Head of caudate nucleus (tissue), 42 donors: ENCODE measurements at regions not wholly inside any gene's neighbourhood (a gene's known extent, or its start where the extent isn't known, plus 50 kb on each side); places are given as distances from the start of the nearest gene placed in this dataset.
A peak's percentile ranks its signal among the peaks of the same experiment; 100 is the strongest.

Experiments
- DNase-seq, 42 donors: peaks; one replicate each; pipeline versions ENCODE4 v3.0.0 to v3.0.0-alpha.2; 2020 to 2021; ENCODE audit warnings: mixed read lengths in 7 of 42
- intact Hi-C: fragments of 100-400 bp; cut with DNase I; formaldehyde crosslinking; loops from one replicate; pipeline ENCODE4 v1.15.0; 2022

DNA sequence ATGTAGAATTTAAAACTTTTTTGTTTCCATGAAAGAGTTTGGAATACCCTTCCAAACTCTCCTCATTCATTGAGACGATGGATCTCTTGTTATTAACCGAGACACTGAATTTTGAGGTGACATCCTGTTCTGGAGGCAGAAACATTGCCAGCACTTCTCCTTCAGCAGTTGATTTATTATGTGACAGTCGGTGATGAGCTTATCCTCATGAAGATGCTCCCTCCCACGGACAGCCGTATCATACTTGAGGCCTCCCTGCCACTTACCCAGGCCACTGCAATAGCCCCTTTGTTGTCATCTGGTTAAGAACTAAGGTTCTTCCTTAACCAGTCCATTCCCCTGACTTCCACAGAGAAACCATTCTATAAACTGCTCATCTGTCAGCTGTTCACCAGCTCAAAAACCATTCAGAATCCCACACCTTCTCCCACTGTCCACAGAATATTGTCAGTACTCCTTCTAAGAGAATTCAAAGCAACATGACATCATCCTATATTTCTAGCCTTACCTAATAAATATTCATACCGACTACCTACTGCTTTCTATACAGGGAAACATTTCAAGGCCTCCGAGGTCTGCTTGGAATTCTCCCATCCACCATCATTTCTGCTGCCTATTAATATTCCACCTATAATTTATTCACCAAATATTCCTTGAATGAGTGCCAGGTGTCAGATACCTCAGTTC is 139.0 kb upstream of the TRIB2 start:
- DNase-seq: peak in 1 of 42 donors; percentile 4
- intact Hi-C loops: no loop called here

DNA sequence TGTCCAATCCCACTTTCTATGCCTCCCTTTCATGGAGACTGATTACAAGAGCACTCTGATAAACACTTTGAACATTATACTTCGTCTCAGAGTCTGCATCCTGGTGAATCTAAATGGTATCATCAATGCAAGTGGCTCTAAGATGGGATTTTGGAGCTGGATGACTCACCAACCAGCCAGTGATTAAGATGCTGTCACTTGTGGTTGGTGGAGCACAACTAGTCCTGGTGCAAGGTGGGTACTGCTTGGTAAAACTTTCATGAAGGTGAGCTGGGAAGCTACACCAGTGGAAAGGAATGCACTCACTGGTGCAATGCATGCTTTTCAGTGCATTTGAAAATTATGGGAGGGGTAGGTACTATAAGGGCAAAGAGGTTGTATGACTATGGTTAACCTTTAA is 137.7 kb upstream of the TRIB2 start:
- intact Hi-C loops: no loop called here

DNA sequence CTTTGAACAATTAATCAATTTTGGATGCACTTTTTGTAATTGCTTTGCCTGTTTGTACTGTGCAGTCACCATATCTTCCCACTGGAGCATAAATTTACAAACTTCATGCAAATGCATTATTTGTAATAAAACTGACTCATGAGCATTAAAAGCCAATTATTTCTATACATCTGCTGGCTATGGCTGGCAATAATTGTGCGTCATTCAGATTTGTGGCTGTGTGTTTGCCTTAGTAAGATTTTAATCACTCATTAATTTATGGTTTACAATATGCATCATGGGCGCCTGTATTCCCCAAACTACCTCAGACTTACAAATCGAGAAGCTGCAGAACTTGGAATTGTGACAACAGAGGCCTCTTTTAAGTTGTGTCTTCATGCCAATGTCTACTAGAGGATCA is 132.4 kb upstream of the TRIB2 start:
- intact Hi-C loops: no loop called here
- no peak for DNase-seq

More for the DNA sequence above, 137.7 kb upstream of the TRIB2 start:
- DNase-seq: no peak

DNA sequence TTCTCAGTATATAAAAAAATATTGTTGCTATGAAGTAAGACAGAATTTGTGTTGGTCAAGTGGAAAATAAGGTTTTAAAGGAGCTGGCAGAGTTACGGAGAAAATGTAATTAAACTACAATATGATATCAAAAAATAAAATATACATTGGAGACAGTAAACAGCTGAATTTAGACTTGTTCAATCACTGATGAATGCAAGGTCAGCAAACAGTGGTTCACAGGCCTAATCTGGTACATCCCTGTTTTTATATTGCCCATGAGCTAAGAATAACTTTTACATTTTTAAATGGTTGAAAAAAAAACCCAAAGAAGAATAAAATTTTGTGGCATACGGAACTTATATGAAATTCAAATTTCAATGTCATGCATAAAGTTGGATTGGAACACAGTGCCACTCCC is 131.0 kb upstream of the TRIB2 start:
- intact Hi-C loops: no loop called here
- no peak for DNase-seq

DNA sequence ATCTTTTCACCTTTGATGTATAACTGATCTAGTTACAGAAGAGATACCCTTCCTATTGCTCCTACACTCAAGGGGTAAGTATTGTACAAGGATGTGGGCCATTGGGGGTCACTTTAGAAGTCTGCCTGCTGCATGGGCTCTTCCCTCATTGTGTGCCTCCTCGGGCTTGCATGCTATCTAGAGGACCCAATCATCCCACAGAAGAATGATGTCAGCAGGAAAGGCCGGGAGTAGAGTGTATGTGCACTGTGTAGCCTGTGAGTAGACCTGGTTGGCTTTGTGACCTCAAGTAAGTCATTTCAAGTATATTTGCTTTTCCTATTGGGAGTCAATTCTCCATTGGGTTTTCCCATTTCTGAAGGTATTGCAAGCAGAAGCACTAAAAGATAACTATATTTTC is 129.5 kb upstream of the TRIB2 start:
- intact Hi-C loops: no loop called here
- no peak for DNase-seq

DNA sequence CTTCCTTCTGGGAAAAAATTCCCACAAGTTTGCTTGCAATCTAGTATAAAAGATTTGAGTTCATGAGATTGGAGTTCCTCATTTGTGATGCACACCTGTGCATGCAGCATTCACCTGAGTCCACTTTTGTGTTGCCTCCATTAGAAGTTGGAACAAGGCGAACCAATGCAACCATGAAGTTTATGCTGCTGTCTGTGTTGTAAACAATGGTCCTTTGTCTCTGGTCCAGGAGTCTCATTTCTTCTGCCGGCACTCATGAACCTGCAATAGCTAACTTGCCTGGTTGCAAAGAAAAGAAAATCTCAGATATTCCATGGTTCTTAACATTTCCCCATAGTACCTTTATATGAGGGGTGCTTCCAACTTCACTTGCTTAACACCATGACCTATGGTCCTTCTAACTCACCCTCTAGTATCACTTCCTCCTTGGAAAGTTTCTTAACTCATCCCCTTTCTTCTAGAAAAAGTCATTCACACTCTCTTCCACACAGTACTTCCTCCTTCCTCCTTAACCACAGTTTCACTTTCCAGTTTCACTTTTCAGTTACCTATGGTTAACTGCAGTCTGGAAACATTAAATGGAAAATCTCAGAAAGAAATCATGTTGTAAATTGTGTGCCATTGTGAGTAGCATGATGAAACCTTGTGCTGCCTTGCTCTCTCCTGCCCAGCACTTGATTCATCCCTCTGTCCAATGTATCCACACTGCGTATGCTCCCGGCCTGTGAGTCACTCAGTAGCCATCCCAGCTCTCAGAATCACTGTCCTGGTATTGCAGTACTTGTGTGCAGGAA is 128.8 kb upstream of the TRIB2 start:
- no peak for DNase-seq

DNA sequence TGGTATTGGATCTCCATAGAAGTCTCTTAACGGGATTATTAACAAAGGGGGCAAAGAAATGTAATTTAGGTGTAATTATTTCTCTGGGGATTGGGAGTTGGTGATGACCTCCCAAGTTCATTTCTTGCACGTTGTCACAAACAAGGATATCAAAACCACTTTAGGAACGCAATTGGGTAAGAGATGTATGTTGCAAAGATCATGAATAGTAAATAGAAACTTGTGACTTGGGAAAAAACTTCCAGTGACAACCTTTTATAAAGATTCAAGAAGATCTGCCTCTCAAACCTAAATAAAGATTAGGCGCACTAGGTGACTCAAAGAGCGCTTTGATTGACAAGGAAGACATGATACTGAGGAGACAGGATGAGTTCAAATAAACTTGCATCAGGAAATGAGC is 127.8 kb upstream of the TRIB2 start:
- DNase-seq: no peak
- intact Hi-C loops: no loop called here

More for the DNA sequence above, 128.8 kb upstream of the TRIB2 start:
- intact Hi-C loops: no loop called here

DNA sequence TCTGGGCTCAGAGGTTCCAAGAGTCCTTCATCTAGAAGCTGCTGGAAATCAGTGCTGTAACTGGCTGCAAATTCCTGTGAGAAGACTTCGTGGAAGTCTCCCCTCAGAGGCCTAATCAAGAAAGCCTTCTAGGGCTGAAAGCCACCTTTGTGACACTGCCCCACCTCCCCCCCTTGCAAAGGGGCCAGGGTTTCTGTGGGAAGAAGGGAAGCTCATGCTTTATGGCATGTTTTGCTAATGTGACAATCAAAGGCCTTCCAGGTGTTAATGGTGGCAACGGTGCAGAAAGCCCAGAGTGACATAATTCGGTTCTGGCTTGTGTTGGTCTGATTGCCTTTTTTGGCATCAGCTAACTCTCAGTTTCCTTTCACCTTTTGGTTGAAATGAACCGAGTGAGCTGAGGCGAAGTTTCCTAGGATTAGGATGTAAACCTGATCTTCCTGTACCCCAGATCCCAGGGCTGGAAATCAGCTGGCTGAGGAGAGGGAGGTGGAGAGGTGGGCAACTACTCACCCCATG is 126.9 kb upstream of the TRIB2 start:
- intact Hi-C loops: no loop called here
- no peak for DNase-seq

DNA sequence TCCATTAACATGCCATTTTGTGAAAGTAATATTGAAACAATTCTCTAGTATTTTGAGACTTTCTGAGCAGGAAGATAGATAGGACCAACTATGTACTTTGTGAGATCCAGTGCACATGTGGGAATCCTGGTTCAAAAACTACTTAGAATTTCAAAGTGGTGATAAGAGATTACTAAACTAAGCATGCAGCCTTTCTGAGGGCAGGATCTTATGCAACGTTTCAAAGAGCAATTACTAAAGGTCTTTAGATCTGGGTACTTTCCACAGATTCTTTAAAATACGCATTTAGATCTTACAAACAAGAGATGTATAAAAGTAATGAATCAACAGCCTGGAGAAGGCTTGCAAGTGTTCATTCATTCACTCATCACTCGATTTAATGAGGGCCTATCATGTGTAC is 124.4 kb upstream of the TRIB2 start:
- no peak for DNase-seq
- intact Hi-C loops: no loop called here

DNA sequence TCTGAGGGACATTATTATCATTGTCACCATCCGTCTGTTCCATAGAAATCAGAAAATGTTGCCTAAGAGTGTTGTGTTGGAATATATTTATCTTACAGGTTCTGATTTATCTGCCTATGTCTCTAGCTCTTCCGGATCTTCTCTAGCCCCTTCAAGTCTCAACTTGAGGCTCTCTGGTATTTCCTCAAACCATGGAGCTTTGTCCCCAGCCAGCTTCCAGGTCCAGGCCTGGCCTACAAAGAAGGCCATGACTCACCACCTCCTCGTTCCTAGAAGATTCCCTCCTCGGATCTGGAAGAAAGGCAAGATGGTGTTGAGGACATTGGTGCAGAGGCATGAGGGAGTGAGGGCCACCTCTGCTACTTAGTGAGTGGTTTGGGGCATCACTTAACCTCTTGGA is 122.1 kb upstream of the TRIB2 start:
- no peak for DNase-seq
- intact Hi-C loops: no loop called here

DNA sequence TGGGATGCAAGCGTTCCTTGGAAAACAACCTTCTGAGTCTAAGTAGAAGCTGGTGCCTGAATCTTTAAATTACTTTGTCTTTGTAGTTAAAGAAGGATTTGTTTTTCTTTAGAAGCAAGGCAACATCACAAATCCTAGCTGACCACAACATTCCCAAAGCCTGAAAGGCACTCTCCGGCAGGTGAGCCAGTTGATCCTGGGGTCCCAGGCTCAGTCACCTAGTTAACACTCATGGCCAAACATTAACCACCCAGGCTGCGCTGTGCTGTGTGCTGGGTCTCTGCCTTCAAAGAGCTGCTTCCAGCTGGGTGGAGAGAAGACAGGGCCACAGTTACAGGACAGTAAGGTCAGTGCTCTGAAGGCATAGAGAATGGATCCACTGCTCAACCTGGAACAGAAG is 120.0 kb upstream of the TRIB2 start:
- intact Hi-C loops: no loop called here
- DNase-seq: no peak

DNA sequence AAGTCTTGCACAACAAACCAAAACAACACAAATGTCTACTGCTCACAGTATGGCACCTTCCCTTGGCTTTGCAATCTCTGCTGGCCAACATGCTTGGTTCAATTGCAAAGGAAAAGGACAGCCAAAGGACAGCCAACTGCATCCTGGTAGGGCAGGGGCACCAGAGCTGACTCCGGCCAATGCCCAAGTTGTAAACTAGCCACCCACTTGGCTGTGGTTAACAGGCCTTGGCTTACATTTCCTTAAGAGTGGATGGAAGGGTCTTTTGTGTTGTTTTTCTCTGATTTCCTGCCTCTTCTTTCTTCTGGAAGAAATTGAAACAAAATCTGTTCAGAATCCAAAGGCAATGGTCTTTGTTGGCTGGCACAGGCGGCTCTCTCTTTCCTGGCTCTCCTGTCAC is 119.1 kb upstream of the TRIB2 start:
- intact Hi-C loops: no loop called here

DNA sequence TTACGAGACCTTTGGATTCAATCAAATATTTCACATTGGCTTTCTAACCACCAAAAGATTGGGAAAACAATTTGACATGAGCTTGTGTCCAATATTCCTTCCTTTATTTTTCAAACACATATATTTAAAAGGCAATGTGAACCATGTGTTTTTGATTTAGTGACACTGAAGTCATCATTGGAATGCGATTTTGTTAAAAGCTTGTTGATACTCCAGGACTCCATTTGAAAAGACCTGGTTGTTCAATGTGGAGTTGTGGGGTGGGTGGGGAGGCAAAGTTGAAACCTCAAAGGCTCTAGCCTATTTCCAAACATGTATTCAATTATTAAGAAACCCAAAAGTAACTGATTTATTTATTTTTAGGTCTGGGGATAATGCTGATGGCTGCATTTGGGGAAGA is 114.1 kb upstream of the TRIB2 start:
- intact Hi-C loops: no loop called here

More for the DNA sequence above, 119.1 kb upstream of the TRIB2 start:
- DNase-seq: peak in 32 of 42 donors; percentile 7 to 78 (median 38)

DNA sequence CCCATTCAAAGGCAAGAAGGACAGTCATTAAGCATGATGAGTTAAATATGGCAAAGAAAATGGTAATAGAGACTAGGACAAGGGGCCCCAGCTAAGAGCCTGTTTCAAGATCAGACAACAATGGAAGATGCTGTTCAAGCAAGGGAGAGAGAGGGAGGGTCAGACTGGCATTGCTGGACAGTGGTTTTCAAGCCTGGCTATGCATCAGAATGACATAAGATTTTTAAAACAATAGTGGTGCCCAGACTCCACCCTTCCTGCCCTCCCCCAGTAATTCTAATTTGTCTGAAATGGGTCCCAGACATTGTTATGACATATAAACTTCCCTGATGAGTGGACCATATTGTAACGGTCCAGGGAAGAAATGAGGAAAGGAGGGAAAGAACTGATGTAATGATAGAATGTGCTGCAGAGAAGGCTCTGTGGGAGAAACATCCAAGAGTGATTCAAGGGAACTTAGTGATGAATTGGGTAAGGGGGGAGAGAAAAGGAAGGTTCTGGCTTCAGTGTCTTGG is 112.9 kb upstream of the TRIB2 start:
- intact Hi-C loops: no loop called here
- DNase-seq: no peak

More for the DNA sequence above, 114.1 kb upstream of the TRIB2 start:
- no peak for DNase-seq

DNA sequence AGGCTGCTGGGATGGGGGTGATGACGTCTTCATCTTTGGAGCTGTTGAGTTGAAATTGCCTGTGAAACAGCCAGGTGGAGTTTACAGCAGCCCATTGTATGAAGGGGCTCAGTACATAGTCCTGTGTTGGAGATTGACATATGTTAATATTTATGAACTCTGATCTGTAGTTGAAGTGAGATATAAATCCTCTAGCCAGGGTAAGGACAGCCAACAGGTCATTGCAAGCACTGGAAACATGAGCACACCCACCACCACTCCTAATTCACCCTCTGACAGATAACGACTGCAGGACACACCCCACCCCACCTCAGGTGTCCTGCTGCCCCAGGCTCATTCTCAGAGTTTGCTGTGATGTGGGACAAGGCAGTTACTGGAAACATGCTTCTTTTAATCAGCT is 112.4 kb upstream of the TRIB2 start:
- intact Hi-C loops: no loop called here
- DNase-seq: no peak

DNA sequence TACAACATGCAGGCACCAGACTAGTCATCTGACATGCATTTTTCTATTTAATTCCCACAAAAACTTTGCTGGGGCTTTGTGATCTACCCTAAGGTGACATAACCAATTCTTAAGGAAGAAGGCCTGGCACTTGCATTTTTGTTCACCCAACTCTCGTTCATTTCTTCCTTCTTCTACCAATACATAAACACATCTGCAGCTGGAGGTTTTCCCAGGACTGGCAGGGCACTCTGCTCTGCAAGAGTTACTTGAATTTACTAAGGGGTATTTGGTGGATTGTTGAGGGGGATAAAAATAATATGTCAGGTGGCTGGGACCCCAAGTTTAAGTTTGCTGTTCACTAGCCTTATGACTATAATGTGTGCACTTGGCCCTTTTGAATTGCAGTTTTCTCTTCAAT is 111.4 kb upstream of the TRIB2 start:
- intact Hi-C loops: no loop called here

DNA sequence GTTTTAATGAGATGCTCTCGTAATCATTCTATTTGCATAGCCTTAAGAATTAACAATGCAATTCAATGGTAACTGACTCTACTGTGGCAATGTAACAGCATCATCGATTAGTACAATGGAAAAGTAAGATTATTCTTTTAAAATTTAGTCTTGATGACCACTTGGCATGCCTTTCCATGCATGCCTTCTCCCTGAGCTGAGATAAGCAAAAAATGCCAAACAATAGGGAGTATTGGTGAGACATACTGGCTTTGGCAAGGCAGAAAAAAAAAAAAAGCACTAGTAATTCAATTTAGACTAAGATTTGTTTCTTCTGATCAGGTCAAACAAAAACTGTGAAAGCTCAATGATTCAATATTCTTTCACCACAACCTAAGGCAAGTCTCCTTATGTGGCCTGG is 110.8 kb upstream of the TRIB2 start:
- DNase-seq: no peak
- intact Hi-C loops: no loop called here

More for the DNA sequence above, 111.4 kb upstream of the TRIB2 start:
- DNase-seq: no peak

DNA sequence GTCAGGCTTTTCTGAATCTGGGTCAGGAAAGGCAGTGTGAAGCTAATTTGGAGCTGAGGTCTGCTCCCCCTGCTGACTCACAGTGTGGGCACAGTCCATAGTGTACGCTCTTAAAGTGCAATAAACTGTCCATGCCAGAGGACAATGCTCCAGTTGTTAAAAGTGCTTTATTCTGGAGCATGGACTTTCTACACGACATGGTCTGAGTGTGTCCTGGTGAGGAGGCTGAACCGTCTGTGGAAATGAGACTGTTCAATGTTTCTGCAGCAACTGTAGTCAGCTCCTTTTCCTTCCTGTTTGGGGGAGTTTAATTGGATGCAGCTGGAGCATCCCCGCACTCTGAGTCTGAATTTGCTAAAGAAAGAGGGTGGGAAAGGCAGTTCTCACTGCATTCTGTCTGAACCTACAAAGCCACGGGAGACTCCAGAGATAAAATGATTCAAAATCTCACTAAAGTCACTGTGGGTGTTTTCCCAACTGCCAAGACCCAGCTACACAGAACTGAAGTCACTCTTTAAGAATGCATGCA is 110.2 kb upstream of the TRIB2 start:
- no peak for DNase-seq
- intact Hi-C loops: no loop called here

DNA sequence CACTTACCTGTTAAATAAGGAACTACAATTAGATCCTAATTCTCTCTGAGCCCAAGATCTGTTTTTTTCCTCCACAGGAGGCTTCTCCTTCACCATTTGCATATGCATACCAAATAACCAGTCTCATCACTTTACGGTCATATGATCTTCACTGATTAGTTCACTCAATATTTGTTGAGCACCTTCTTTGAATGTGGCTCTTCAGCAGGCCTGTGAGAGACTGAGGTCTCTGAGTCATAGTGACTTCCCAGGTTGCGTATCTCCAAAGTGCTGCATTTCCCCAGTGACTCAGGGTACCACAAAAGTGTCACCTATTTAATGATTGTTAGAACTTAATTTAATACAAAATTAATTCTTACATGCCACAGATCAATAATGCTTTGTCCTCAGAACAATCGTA is 108.8 kb upstream of the TRIB2 start:
- intact Hi-C loops: no loop called here
- no peak for DNase-seq

DNA sequence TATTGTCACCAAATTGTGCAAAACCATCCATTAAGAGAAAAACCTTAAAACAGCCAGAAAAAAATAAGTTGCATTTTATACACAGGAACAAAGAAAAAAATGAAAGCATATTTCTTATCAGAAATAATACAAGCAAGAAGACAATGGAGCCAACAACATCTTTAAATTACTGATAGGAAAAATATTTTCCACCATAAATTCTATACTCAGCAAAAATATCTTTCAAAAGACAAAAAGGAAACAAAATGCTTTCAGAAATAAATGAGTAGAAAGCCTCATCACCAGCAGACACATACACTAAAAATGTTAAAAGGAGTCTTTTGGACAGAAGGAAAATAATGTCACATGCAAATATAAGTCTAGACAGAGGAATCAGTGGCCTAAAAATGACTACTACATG is 106.4 kb upstream of the TRIB2 start:
- DNase-seq: no peak
- intact Hi-C loops: no loop called here
